Keratinocyte (primary cell): ENCODE measurements at regions not wholly inside any gene's neighbourhood (a gene's known extent, or its start where the extent isn't known, plus 50 kb on each side); places are given as distances from the start of the nearest gene placed in this dataset.

Experiments
- DNase-seq: peaks from one replicate; pipeline ENCODE4 v3.0.0-alpha.2; 2011; ENCODE audit warnings: low read depth, missing footprints, low spot score
- FAIRE-seq: peaks from 2 replicates; lab custom pipeline; 2011; peaks lifted over from hg19 to GRCh38; lab: Jason Lieb, UNC
- H2AFZ ChIP-seq: 2 replicates; pipeline ENCODE4 v1.6.0; 2012; ENCODE audit warnings: low read length, control low read depth, inconsistent platforms; ENCODE audit not compliant: control insufficient read depth
- H3K27ac ChIP-seq: 2 replicates; pipeline ENCODE4 v1.5.1; 2011; ENCODE audit warnings: low read length; ENCODE audit not compliant: control insufficient read depth, insufficient read depth
- H3K27me3 ChIP-seq: 3 replicates; pipeline ENCODE4 v1.6.0; 2011; ENCODE audit warnings: low read length; ENCODE audit not compliant: control insufficient read depth, insufficient read depth; ENCODE audit errors: extremely low read depth
- H3K36me3 ChIP-seq, 2 experiments: 2 replicates in 1 of 2; 3 replicates in 1 of 2; pipeline ENCODE4 v1.5.1; 2011; ENCODE audit warnings: low read length in 2 of 2, mild to moderate bottlenecking in 1 of 2; ENCODE audit not compliant: control insufficient read depth in 2 of 2, insufficient read depth in 2 of 2; ENCODE audit errors: extremely low read depth in 1 of 2
- H3K4me1 ChIP-seq: 3 replicates; pipeline ENCODE4 v1.5.1; 2011; ENCODE audit warnings: low read length; ENCODE audit not compliant: control insufficient read depth, insufficient read depth; ENCODE audit errors: extremely low read depth
- H3K4me2 ChIP-seq: 3 replicates; pipeline ENCODE4 v1.6.0; 2011; ENCODE audit warnings: low read depth, low read length; ENCODE audit not compliant: control insufficient read depth, insufficient read depth; ENCODE audit errors: extremely low read depth
- H3K4me3 ChIP-seq, 3 experiments: fragments of 200-600 bp in 1 of 3; sonication (generic) in 1 of 3; 2 replicates in 2 of 3; 3 replicates in 1 of 3; pipeline ENCODE4 v1.5.1; 2011 to 2016; ENCODE audit warnings: low read length in 3 of 3, mild to moderate bottlenecking in 3 of 3, control low read depth in 2 of 3, inconsistent platforms in 1 of 3, low read depth in 1 of 3, mixed read lengths in 1 of 3, mixed run types in 1 of 3, moderate library complexity in 1 of 3; ENCODE audit not compliant: control insufficient read depth in 2 of 3, insufficient read depth in 2 of 3; ENCODE audit errors: extremely low read depth in 1 of 3
- H3K79me2 ChIP-seq: 2 replicates; pipeline ENCODE4 v1.6.0; 2012; ENCODE audit warnings: low read length; ENCODE audit not compliant: control insufficient read depth, insufficient read depth
- H3K9ac ChIP-seq: 3 replicates; pipeline ENCODE4 v1.6.0; 2011; ENCODE audit warnings: low read length; ENCODE audit not compliant: control insufficient read depth, insufficient read depth; ENCODE audit errors: extremely low read depth
- H3K9me1 ChIP-seq: 3 replicates; pipeline ENCODE4 v1.6.0; 2011; ENCODE audit warnings: low read length; ENCODE audit not compliant: control insufficient read depth, insufficient read depth; ENCODE audit errors: extremely low read depth
- H3K9me3 ChIP-seq: 2 replicates; pipeline ENCODE4 v1.5.1; 2012; ENCODE audit warnings: low read depth, low read length; ENCODE audit not compliant: control insufficient read depth
- H4K20me1 ChIP-seq: 3 replicates; pipeline ENCODE4 v1.6.0; 2011; ENCODE audit warnings: low read length; ENCODE audit not compliant: control insufficient read depth, insufficient read depth; ENCODE audit errors: extremely low read depth
- CTCF ChIP-seq, 3 experiments: IDR thresholded peaks in 1 of 3; conservative IDR thresholded peaks in 1 of 3; optimal IDR thresholded peaks in 1 of 3; 2 replicates in 2 of 3; 3 replicates in 1 of 3; pipeline versions ENCODE3 to v1.5.1; 2011; ENCODE audit warnings: low read length in 3 of 3, mild to moderate bottlenecking in 3 of 3, moderate library complexity in 2 of 3, control low read depth in 1 of 3, inconsistent platforms in 1 of 3; ENCODE audit not compliant: insufficient read depth in 2 of 3; ENCODE audit errors: extremely low read depth in 1 of 3
- EZH2 ChIP-seq: IDR thresholded peaks from one replicate; pipeline ENCODE4 v1.6.1; 2012; ENCODE audit warnings: inconsistent platforms, mild to moderate bottlenecking, low read length, moderate library complexity
- dilution Hi-C: fragments of 300-500 bp; cut with MboI; formaldehyde crosslinking; loops from one replicate; pipeline ENCODE4 v1.7.0; 2020; ENCODE audit warnings: low sequenced_read_pairs; ENCODE audit not compliant: extremely low pct_ligation_motif_present

DNA sequence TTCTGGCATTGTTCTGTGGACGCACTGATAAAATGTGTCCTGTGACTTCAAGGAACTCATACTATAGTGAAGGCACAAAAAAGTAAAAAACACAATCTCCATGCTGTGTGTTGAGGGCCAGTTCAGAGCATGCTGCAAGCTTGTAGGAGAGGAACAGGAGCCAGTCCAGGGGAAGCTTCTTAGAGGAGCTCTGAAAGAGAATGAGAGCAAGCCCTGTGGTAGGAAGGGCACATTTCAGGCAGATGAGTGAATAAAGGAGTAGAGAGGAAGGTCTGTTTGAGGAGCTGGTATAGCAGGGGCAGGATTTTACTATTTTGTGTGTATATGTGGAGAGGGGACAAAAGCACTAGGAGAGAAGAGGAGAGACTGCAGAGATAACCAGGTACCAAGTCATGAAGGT lies 478.3 kb downstream of the ZEB2 start:
- no peak for DNase-seq
- dilution Hi-C loops: no loop called here
- H3K4me3 ChIP-seq: no peak overlapping the region

DNA sequence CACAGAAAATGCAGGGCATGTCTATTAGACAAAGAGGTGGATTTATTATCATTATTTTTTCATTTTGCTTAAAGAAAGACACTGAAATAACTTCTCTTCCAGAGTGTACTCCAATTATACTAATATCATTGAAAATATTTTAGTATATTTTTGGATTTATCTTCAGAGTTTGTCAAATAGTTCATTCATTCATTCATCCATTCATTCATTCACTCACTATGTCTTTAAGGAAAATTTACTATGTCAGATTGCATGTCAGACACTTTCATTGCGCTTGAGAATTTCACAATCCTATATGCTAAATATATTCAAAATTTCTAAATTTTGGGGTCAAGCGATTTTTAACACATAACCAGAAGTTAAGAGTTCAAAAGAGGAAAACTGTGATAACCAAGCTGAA lies 479.1 kb downstream of the ZEB2 start:
- H3K79me2 ChIP-seq: no peaks in the 10 kb centered on the region
- H3K27me3 ChIP-seq: no peaks in the 10 kb centered on the region
- FAIRE-seq: no peak
- H3K4me2 ChIP-seq: no peak overlapping the region
- no peaks in the 10 kb centered on the region for H3K9me3 ChIP-seq
- H4K20me1 ChIP-seq: no peaks in the 10 kb centered on the region
- DNase-seq: no peak
- no peaks in the 10 kb centered on the region for H3K36me3 ChIP-seq
- no peak overlapping the region for H3K27ac ChIP-seq
- no peak overlapping the region for H3K9ac ChIP-seq
- TF ChIP-seq EZH2 (no peak), CTCF (optimal IDR thresholded peaks at IDR 0.05 in 1 of 3, IDR thresholded peaks at IDR 0.05 in 1 of 3, conservative IDR thresholded peaks at IDR 0.05 in 1 of 3; ENCODE audit: extremely low read depth in 1 of 3, insufficient read depth in 2 of 3, low read length in 3 of 3) (no peak)
- no peaks in the 10 kb centered on the region for H3K9me1 ChIP-seq
- H3K4me1 ChIP-seq: no peaks in the 10 kb centered on the region
- dilution Hi-C loops: no loop called here
- H3K4me3 ChIP-seq: no peak overlapping the region
- H2AFZ ChIP-seq: no peak overlapping the region

More for the DNA sequence above, 478.3 kb downstream of the ZEB2 start:
- no peaks in the 10 kb centered on the region for H3K4me1 ChIP-seq
- no peaks in the 10 kb centered on the region for H3K27me3 ChIP-seq
- H4K20me1 ChIP-seq: no peaks in the 10 kb centered on the region
- H3K27ac ChIP-seq: no peak overlapping the region
- TF ChIP-seq CTCF (optimal IDR thresholded peaks at IDR 0.05 in 1 of 3, IDR thresholded peaks at IDR 0.05 in 1 of 3, conservative IDR thresholded peaks at IDR 0.05 in 1 of 3; ENCODE audit: extremely low read depth in 1 of 3, insufficient read depth in 2 of 3, low read length in 3 of 3) (no peak), EZH2 (no peak)
- H3K4me2 ChIP-seq: no peak overlapping the region
- H3K9ac ChIP-seq: no peak overlapping the region
- H3K9me1 ChIP-seq: no peaks in the 10 kb centered on the region
- FAIRE-seq: no peak
- no peaks in the 10 kb centered on the region for H3K79me2 ChIP-seq
- H3K36me3 ChIP-seq: no peaks in the 10 kb centered on the region
- no peaks in the 10 kb centered on the region for H3K9me3 ChIP-seq
- H2AFZ ChIP-seq: no peak overlapping the region
